NOMO-1 treated with dmso at 0.1 percent for 144 hours (cell line): ENCODE measurements at regions not wholly inside any gene's neighbourhood (a gene's known extent, or its start where the extent isn't known, plus 50 kb on each side); places are given as distances from the start of the nearest gene placed in this dataset.

Experiments
- DNase-seq: peaks from one replicate; lab custom pipeline; 2025; ENCODE audit not compliant: unreplicated experiment; lab: John Stamatoyannopoulos, UW

DNA sequence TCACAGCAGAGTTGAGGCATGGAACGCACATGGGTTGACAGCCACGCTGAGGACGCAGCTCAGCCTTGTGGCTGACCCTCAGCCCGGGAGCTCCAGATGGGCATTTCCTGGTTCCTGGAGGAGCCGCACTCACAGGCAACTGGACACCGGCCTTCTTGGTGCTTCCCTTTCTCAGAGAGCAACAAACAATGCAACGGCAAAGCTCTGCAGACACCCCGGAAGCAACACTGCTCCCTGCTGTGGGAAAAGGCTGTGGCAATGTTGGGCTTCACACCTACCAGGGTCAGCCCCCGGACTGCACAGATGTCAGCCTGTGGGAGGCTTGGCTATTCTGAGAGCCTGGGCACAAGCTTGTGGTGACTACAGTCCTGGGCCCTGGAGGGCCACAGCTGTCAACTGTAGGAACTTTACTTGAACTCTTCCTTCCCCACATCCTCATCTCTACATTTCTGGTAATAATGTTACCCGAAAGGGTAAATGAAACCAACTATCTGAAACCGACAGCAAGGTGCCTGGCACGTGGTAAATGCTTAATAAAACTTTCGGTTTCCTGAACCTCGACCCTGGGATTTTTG lies 597.5 kb upstream of the MKI67 start:
- DNase-seq: no peak

- no peak for DNase-seq
These were observed 599.3 kb upstream of the MKI67 start for GRCh38 chr10:128725531-128725930.

DNA sequence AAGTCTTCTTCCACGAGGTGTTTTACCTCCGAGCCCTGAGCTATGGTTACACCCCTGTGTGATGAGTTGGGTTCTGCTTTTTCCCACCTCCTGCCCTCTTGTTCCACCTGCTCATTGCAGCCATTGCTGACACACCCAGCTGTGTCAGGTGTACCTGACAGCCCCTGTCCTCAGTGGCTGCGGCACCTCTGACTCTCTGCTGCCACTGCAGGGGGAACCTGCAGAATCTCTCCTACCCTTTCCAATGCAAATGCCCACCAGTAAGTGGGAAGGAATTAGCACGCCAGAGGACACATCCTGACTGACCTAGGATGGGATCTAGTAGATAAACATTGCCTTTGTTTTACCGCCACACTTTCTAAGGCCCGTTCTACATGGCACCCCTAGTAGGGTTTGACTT lies 600.9 kb upstream of the MKI67 start:
- peak; percentile 18 for DNase-seq

DNA sequence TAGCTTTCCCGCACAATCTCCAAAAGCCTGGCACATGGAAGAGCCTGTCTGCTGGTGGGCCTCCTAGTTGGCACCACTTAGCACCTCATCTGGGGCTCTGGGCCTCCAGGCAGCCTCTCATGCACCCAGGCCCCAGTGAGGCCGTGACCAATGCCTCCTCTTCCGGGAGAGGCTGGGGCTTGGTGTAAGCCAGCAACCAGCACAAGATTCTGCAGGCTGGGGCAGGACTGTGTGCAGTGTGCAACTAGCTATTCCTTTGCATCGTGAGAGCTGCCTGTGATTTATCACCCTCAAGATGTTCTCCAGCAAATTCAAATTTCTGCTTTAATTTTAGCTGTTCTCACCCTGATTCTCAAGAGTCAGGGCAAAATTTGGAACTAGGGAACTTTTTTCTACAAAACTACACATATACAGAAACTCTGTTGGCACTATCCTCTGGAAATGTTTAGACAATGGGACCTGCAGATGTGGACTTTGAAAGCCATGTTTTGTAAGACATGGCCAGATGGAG lies 603.7 kb upstream of the MKI67 start:
- DNase-seq: no peak

- no peak for DNase-seq
These were observed 604.7 kb upstream of the MKI67 start for GRCh38 chr10:128730922-128731321.

- no peak for DNase-seq
These were observed 607.9 kb upstream of the MKI67 start for GRCh38 chr10:128734161-128734560.

GRCh38 chr10:128734734-128735133 lies 608.5 kb upstream of the MKI67 start:
- no peak for DNase-seq

DNA sequence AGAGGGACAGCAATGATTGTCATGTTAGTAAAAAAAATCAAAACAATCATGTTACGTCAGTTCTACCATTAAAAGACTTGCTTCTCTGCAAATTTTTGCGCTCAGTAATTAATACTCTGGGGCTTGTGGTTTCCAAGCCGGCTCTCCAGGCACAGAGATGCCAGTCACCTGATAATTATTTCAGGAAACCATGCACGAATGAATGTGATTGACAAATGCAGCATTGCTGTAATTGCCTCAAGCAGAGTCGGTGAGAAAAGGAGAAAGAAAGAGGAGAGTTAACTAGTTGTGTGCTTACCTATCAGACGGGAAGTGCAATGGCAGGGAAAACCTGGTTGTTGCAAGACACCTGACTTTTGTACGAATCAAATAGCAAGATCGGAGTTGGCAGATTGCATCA lies 609.8 kb upstream of the MKI67 start:
- no peak for DNase-seq

GRCh38 chr10:128738386-128738915 lies 612.2 kb upstream of the MKI67 start:
- no peak for DNase-seq

GRCh38 chr10:128739930-128740329 lies 613.7 kb upstream of the MKI67 start:
- no peak for DNase-seq

- DNase-seq: no peak
These were observed 615.0 kb upstream of the MKI67 start for GRCh38 chr10:128741180-128741579.

DNA sequence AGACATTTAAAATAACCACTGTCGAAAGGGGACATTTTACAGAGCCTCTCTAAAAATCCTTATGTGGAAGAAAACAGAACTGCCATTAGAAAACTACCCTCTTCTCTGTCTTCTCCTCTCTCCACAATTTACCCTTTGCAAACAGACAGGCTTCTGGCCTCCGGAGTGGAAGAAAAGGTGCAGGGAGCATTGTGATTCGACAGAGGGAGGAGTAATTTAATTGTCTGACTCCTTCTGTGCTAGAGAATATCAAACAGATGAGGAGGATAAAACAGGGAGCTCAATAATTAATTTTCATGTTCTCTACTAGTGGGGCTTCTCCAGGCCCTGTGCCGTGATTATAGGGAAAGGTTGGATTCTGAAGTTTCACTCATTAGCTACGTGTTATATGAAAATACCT lies 615.5 kb upstream of the MKI67 start:
- no peak for DNase-seq

- DNase-seq: no peak
These were observed 617.9 kb upstream of the MKI67 start for GRCh38 chr10:128744092-128744491.

DNA sequence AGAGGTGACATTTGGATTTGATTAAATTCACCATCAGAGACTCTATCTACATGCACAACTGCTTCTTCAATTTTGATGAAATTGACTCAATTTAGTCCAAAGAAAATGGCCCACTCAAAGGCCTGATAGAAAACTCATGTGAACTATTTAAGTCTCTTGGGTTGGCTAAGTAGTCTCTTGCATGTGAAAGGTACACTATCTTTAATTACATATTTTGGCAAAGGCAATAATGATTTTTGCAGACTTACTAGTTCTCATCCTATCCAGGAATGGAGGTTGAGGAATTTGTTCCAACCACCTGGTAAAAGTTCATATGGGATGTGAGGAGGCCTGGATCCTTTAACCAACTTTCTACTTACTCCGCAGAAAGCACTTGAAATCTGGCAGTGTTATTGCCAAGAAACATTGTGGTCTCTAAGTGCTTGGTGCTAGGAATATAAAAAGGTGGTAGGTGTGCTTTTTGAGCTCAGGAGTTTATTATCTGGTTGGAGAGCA lies 618.6 kb upstream of the MKI67 start:
- no peak for DNase-seq

- DNase-seq: no peak
These were observed 621.5 kb upstream of the MKI67 start for GRCh38 chr10:128747582-128748346.

DNA sequence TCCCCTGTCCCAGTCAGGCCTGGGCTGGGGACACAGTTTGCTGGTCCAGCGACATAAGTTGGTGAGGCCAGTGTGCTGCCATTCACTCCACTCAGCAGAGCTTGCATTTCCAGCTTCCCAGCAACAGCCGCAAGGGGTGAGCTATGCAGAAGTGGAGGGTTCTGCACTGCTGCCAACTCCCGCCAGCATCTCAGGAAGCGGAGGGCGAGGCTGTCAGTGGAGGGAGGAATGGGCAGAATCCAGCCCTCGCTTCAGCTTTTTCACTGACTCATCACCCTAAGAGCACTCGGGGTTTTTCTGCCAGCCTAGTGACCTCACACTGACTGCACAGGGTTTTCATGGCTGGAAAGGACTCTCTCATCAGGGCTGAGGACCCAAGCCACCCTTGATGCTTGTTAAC lies 625.1 kb upstream of the MKI67 start:
- DNase-seq: no peak

- DNase-seq: no peak
These were observed 625.6 kb upstream of the MKI67 start for GRCh38 chr10:128751851-128752250.

DNA sequence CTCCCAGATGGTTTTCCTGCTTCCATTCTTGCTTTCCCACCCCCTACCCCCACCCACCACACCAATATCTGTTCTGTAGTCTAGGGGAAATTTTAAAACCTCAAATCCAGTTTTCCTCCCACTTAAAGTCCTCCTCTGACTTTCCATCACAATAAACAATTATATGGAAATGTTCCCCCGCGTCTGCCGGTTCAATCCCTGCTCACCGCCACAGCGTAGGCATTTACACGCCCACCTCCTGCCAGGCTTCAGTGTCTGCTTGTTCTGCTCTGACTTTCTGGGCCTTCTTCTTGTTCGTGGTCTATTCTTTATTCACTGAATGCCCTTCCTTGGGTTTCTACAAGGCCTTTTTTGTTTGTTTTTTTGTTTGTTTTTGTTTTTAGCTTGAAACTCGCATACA lies 633.0 kb upstream of the MKI67 start:
- no peak for DNase-seq

DNA sequence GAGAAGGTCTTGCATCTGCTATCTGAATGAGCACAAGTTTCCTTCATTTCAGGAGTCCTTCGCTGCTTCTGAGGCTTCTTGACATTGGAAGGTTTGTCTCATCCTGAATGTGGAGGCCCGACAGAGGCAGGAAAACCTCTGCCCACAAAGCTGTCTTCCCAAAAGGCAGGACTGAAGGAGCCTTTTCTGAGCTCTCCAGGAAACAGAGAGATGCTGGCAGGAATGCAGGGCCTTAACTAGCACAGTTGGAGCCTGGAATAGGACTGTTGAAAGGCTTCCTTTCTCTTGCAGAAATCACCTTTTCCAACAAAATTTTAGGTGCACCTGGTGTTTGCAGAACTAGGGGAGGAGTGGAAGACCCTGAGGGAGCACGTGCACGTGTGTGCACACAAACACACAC lies 637.4 kb upstream of the MKI67 start:
- no peak for DNase-seq

DNA sequence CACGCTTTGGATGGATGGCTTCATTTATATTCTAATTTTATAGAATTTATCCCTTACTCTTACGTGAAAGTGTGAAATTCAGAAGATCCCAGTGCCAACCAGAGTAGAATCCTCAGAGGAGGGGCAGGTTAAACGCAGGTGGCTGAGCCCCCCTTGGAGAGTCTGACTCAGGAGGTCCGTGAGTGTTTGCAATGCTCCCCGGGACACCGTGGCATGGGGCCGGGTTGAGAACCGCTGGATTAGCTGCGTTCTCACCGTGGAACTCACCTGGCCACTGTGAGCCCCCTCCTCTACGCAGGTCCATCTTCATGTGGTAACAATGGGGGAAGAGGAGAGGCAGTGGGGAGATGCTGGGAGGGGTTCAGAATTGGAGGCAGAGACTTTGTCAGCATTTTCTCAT lies 638.0 kb upstream of the MKI67 start:
- no peak for DNase-seq

- no peak for DNase-seq
These were observed 640.7 kb upstream of the MKI67 start for GRCh38 chr10:128766915-128767314.

- no peak for DNase-seq
These were observed 648.8 kb upstream of the MKI67 start for GRCh38 chr10:128774979-128775378.
